ENCODE measurements at regions not wholly inside any gene's neighbourhood (a gene's known extent, or its start where the extent isn't known, plus 50 kb on each side); places are given as distances from the start of the nearest gene placed in this dataset.

DNA sequence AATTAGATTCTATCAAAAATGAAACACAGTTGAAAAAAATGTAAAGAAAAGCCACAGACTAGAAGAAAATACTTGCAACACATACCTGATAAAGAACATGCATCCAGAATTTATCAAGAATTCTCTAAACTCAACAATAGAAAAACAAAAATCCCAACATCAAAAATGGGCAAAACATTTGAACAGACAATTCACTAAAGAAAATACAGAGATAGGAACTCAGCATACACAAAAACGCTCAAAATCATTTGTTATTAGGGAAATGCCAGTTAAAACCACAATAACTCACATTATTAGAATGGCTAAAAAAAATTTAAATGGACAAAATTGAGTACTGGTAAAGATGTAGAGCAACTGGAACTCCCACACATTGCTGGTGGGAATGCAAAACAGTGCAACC, 311.0 kb upstream of the PRDM1 start:
- DNase-seq (ENCODE audit: low spot score, unreplicated experiment) = no peak
- peaks cover 19% of the 10 kb centered on the region for H3K9me3 Mint-ChIP-seq (ENCODE audit: low read depth)
- no peaks in the 10 kb centered on the region for H3K27me3 Mint-ChIP-seq
- H3K36me3 Mint-ChIP-seq (ENCODE audit: insufficient read depth) = no peaks in the 10 kb centered on the region
- no peak overlapping the region for H3K27ac Mint-ChIP-seq
- no peak overlapping the region for H3K4me3 Mint-ChIP-seq (ENCODE audit: low read depth)
- no peaks in the 10 kb centered on the region for H3K4me1 Mint-ChIP-seq (ENCODE audit: low read depth)
- TF ChIP-seq, protein P1, sequence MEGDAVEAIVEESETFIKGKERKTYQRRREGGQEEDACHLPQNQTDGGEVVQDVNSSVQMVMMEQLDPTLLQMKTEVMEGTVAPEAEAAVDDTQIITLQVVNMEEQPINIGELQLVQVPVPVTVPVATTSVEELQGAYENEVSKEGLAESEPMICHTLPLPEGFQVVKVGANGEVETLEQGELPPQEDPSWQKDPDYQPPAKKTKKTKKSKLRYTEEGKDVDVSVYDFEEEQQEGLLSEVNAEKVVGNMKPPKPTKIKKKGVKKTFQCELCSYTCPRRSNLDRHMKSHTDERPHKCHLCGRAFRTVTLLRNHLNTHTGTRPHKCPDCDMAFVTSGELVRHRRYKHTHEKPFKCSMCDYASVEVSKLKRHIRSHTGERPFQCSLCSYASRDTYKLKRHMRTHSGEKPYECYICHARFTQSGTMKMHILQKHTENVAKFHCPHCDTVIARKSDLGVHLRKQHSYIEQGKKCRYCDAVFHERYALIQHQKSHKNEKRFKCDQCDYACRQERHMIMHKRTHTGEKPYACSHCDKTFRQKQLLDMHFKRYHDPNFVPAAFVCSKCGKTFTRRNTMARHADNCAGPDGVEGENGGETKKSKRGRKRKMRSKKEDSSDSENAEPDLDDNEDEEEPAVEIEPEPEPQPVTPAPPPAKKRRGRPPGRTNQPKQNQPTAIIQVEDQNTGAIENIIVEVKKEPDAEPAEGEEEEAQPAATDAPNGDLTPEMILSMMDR (IDR thresholded peaks at IDR 0.05; ENCODE audit: unreplicated experiment) = no peak

DNA sequence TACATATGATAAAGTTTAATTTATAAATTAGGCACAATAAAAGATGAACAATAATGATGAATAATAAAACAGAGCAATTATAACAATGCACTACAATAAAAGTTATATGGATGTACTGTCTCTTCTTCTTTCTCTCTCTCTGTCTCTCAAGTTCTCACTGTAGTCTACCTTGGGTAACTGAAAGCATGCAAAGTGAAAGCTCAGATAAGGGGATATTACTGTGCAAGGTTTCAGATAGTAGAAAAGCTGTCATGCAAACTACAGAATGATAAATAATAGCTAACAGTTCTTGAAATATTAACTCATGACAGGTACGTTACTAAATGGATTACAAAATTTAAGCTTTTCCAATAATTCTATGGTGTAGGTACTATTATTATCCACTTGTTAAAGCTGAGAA, 311.9 kb upstream of the PRDM1 start:
- Mint-ChIP-seq H3K9me3 (ENCODE audit: low read depth) (peaks cover 19% of the 10 kb centered on the region), H3K4me3 (ENCODE audit: low read depth) (no peak overlapping the region), H3K27ac (no peak overlapping the region), H3K4me1 (ENCODE audit: low read depth) (no peaks in the 10 kb centered on the region), H3K36me3 (ENCODE audit: insufficient read depth) (no peaks in the 10 kb centered on the region), H3K27me3 (no peaks in the 10 kb centered on the region)
- TF ChIP-seq, protein P1 (IDR thresholded peaks at IDR 0.05; ENCODE audit: unreplicated experiment) = no peak
- DNase-seq (ENCODE audit: low spot score, unreplicated experiment) = no peak

DNA sequence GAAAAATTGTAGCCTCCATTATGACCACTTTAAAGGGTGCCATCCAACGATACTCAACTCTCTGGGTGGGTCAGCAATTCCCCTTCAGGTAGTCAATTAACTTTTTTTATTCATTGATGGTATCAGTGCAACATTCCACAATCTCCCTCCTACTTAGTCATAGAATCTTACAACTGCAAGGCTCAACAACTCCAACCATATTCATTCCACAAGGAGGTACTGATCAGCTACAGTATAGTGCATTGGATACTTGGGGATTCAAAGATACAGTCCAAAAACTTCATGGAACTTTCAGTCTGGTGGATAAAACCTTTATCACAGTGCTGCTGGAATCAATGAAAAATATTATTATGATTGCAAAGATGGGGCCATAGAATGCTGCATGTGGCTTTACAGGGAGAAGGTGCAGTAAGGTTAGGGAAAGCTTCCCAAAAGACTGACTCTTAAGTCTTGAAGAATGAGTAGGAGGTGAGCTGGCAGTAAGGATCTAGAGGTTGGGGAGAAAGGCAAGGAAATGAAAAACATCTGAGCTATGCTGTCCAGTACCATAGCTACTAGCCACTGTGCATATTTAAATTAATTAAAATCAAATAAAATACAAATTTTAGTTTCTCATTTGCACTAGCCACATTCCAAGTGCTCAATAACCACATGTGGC, 314.7 kb upstream of the PRDM1 start:
- no peaks in the 10 kb centered on the region for H3K4me1 Mint-ChIP-seq (ENCODE audit: low read depth)
- no peak overlapping the region for H3K27ac Mint-ChIP-seq
- H3K9me3 Mint-ChIP-seq (ENCODE audit: low read depth) = peaks cover 12% of the 10 kb centered on the region
- no peak for DNase-seq (ENCODE audit: low spot score, unreplicated experiment)
- H3K4me3 Mint-ChIP-seq (ENCODE audit: low read depth) = no peak overlapping the region
- no peaks in the 10 kb centered on the region for H3K36me3 Mint-ChIP-seq (ENCODE audit: insufficient read depth)
- TF ChIP-seq, protein P1 (IDR thresholded peaks at IDR 0.05; ENCODE audit: unreplicated experiment) = no peak
- H3K27me3 Mint-ChIP-seq = no peaks in the 10 kb centered on the region

DNA sequence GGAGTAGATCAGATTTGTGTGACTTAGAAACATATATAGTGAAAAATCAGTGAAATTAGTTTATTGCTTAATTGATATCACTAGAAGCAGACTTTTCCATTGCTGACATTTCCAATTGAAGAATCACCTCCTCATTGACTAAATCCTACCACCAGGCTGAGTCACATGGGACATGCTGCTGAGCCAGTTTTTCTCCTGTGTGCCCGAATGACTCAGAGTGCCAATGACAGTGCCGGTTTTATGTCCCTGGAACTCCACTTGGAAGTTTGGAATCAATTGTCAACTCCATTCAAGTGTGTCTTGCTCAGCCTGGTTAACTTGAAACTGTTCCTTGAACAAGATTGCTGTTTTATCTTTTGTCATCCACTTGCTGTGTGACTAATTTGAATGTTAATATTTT, 316.1 kb upstream of the PRDM1 start:
- Mint-ChIP-seq H3K9me3 (ENCODE audit: low read depth) (peaks cover 4% of the 10 kb centered on the region), H3K4me1 (ENCODE audit: low read depth) (no peaks in the 10 kb centered on the region), H3K36me3 (ENCODE audit: insufficient read depth) (no peaks in the 10 kb centered on the region), H3K27me3 (peaks cover 3% of the 10 kb centered on the region), H3K4me3 (ENCODE audit: low read depth) (no peak overlapping the region), H3K27ac (no peak overlapping the region)
- TF ChIP-seq, protein P1 (IDR thresholded peaks at IDR 0.05; ENCODE audit: unreplicated experiment) = no peak
- no peak for DNase-seq (ENCODE audit: low spot score, unreplicated experiment)

DNA sequence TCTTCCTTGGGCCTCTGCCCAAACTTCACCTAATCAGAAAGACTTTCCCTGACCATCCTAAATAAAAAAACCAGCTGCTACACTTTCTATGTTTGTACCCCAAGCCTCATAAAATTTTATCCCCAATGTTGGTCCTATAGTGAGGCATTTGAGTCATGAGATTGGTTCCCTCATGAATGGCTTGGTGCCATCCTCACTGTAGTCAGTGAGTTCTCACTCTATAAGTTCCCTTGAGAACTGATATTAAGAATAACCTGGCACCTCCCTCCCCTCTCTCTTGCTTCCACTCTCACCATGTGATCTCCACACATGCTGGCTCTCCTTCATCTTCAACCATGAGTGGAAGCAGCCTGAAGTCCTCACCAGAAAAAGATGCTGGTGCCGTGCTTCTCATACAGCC, 316.9 kb upstream of the PRDM1 start:
- H3K9me3 Mint-ChIP-seq (ENCODE audit: low read depth) = peaks cover under 1% of the 10 kb centered on the region
- no peak overlapping the region for H3K27ac Mint-ChIP-seq
- no peak for DNase-seq (ENCODE audit: low spot score, unreplicated experiment)
- H3K36me3 Mint-ChIP-seq (ENCODE audit: insufficient read depth) = no peaks in the 10 kb centered on the region
- no peaks in the 10 kb centered on the region for H3K4me1 Mint-ChIP-seq (ENCODE audit: low read depth)
- TF ChIP-seq, protein P1 (IDR thresholded peaks at IDR 0.05; ENCODE audit: unreplicated experiment) = no peak
- peaks cover 4% of the 10 kb centered on the region for H3K27me3 Mint-ChIP-seq
- no peak overlapping the region for H3K4me3 Mint-ChIP-seq (ENCODE audit: low read depth)
